ENCODE measurements at regions not wholly inside any gene's neighbourhood (a gene's known extent, or its start where the extent isn't known, plus 50 kb on each side); places are given as distances from the start of the nearest gene placed in this dataset.

DNA sequence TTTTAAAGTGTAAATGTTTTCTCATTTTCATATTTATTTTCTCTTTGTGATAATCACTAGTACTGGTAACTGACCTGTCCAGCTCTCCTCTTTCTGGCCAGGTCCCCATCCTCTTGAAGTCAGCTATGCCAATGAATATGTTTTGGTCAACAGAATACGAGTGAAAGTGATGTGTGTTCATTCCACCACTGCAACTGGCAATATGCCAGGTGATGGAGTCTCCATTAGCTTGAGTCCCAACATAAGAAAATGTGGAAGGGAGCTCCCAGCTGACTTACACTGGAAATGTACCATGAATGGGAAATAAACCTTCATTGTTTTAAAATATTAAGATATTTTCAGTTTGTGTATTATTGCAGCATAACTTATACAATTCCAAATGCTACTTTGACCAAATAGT, 75.8 kb downstream of the CCDC34 start:
- no peak for DNase-seq (ENCODE audit: low read depth in 4 of 4, low spot score in 3 of 4)

DNA sequence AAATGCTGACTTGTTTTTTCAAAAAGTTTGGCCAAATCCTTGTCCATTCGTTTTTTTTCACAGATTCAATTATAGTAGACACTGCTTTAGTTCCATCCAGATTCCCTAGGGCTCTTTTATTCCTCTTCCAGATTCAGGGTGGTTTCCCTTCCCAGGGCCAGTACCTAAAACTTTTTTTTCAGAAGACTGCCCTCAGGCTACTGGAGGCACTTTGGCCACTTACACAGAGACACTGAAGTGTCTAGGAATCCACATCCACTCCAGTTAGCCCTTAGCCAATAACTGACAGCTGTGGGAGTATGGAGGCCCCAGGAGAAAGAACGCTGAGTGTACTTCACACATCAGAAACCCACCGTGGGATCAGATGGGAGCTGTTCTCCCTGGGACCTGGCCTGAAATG, 77.3 kb downstream of the CCDC34 start:
- no peak for DNase-seq (ENCODE audit: low read depth in 4 of 4, low spot score in 3 of 4)

DNA sequence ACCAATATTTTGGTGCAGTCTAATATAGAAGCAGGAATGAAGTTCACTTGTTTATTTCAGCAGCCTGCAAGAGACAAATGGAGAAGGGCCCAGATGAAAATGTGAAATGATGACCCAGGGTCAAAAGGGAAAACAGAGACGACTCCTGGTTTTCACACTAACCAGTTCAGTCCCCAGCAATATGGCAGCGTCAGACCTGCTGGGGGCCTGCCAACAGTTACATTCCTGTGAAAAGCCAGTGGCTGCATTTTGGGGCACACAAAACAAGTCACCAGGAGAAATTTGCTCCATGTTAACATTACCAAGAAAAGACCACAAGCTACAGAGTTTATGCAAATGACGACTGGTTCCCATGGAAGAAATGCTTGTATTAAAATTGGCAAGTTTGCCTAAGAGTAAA, 80.2 kb downstream of the CCDC34 start:
- no peak for DNase-seq (ENCODE audit: low read depth in 4 of 4, low spot score in 3 of 4)

DNA sequence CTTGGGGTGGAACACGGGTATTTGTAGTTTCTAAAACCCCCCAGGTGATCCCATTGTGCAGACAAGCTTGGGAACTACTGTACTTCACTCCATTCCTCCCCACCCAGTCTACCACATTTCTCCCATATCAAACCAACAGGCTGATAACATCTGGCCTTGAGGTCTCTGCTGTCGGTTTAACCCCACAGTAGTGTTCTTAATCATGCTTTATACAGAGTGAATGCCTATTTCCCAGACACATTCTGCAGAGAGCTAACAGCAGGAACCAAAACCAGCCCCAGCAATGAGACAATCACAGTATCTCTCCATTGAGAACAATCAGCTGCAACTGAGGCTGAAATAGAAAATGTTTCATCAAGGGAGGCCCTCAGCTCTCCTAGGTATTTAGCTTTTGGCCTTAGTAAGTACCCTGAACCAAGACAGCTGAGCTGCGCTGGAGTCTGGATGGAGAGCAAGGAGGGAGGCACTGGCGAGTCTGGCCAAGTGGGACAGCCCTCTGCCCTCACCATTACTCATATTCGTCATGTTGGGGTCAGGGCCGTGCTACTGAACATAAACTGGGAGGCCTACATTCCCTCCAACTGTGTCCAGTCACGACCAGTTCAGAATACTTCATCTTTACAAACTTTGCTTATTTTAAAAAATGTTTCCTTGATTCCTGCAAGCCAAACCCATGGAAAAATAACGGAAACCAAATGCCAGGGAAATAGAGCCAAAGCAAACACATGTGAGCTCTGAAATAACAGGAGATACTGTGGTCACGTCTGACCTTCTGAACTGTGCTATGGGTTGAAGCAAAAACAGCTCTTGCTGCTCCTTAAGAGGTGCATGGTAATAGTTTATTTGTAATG, 81.0 kb downstream of the CCDC34 start:
- DNase-seq (ENCODE audit: low read depth in 4 of 4, low spot score in 3 of 4) = peak; percentile 54 to 61 (median 56)

DNA sequence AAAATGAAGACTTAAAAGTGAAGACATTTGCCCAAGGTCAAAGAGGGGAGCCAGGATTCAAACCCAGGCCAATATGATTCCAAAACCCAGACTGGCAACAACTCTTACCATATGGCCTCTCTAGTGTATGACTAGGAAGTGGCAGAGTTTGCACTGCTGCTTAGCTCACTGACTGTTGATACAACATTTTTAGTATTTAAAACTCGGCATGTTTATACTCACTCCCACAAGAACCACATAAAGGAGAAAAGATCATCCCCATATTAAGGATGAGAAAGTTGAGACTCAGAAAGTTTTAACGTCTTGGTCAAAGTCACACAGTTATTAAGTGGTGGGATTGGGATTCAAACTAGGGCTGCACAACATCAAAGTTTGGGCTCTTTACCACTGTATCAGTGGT, 81.7 kb downstream of the CCDC34 start:
- no peak for DNase-seq (ENCODE audit: low read depth in 4 of 4, low spot score in 3 of 4)

DNA sequence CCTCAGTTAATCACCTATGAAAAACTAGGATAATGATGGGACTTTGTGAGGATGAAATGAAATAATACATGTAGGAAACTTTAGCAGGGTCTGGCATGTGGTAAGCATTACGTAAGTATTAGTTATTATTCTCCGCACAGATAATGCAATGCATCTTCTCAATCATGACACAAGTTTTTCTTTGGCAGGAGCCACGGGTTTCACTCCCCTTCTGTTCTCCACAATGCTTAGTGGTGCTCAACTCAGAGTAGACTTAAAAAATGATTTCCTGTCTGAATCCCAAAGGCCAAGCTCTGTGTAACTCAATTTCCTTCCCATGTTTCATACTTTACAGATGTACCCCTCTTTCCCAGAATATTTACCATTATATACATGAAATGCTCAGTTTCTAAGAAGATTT, 82.9 kb downstream of the CCDC34 start:
- DNase-seq (ENCODE audit: low read depth in 4 of 4, low spot score in 3 of 4) = no peak

DNA sequence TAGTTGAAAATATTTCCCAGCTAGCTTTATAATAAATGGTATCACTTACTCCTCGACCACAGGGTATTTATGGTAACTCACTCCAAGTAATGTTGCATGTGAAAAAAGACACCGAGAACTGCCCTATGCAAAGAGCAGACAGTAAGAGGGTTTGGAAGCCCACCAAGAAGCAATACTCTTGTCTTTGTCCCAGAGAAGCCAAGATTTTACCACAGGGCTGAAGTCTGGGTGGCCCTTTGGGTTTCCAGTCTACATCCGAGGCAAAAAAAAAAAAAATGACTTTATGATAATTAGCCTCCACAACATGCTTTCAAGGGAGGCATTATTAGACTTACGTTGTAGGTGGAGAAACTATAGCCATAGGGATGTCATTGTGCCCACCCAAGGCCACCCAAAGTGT, 83.6 kb downstream of the CCDC34 start:
- no peak for DNase-seq (ENCODE audit: low read depth in 4 of 4, low spot score in 3 of 4)

DNA sequence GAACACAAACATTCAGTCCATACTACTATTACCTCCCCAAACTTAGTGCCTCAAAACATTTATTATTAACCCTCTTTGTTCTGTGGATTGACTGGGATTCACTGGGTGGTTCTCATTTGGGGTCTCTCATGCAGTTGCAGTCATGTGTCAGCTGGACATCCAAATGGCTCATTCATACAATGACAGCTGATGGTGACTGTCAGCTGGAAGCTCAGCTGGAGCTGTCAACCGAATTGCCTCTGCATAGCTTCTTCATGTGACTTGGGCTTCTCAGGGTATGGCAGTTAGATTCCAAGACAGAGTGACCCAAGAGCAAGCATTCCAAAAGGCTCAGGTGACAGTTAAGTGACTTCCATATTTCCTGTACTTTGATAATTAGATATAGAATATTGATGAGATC, 85.2 kb downstream of the CCDC34 start:
- no peak for DNase-seq (ENCODE audit: low read depth in 4 of 4, low spot score in 3 of 4)

DNA sequence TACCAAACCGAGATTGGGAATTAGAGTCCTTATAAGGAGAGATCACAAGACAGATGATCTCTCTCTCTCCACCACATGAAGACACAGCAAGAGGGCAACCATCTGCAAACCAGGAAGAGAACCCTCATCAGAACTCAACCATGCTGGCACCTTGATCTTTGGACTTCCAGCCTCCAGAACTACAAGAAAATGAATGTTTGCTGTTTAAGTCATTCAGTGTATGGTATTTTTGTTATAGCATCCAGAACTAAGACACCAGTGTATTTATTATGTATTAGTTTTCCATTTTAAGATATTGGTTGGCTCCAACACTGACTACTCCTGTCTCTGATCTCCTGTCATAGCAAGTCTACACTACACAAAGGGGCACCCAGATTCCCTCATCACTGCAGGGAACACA, 86.9 kb downstream of the CCDC34 start:
- DNase-seq (ENCODE audit: low read depth in 4 of 4, low spot score in 3 of 4) = no peak

DNA sequence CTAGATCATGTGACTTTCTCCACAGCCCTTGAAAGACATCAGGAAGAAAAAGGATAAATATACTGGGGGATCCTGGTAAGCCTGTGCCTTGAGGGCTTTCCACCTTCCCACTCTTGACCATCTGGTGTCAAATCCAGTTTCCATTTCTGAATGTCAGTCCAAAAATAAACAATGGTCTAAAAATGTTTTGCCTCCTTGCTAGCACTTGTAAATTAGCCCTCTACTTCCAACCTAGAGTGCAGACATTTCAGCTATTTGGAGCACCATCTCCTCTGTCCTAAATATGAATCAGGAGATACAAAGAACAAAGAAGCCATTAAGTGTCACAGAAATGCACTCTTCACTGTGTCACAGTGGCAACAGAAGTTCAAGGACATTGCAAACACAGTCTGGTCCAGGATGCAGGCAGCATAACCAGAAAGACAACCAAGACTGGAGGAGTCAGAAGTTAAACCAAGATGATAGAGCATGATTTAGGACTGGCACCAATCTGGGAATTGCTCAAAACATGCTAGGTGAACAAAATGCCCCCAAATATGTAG, 88.1 kb downstream of the CCDC34 start:
- DNase-seq (ENCODE audit: low read depth in 4 of 4, low spot score in 3 of 4) = no peak

DNA sequence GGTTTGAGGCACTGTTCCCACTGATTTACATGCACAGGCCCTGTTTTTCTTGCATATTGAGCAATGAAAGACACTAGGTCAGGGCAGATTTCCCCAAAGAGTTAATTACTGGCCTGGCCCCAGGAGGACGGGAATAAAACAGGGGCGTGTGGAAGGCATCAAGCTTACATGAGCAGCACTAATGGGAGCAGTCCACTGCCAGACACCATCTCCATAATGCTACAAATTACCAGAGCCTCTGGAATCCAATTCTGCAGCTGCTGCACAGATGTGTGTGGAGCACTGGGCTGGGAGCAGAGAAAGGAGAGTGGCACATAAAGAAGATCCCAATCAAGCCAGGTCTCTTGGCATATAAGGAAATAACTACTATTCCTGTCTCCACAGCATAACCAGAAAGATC, 96.9 kb downstream of the CCDC34 start:
- DNase-seq (ENCODE audit: low read depth in 4 of 4, low spot score in 3 of 4) = no peak

DNA sequence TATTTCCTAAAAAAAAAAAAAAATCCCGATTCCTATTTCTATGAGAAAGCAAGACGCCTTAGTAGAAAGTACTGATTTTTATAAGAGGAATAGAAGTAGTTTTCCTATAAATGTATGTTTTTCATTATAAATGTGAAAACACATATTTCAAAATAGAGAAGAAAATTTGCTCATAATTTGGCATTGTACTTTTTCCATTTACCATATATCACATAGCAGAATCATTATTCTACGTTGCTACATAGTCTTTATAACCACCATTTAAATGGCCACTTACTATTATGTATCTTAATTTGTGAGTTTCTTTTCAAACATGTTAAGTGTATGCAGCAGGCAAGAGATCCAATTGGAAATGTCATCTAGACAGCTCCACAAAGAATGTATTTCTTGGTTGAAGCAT, 99.0 kb downstream of the CCDC34 start:
- DNase-seq (ENCODE audit: low read depth in 4 of 4, low spot score in 3 of 4) = no peak

DNA sequence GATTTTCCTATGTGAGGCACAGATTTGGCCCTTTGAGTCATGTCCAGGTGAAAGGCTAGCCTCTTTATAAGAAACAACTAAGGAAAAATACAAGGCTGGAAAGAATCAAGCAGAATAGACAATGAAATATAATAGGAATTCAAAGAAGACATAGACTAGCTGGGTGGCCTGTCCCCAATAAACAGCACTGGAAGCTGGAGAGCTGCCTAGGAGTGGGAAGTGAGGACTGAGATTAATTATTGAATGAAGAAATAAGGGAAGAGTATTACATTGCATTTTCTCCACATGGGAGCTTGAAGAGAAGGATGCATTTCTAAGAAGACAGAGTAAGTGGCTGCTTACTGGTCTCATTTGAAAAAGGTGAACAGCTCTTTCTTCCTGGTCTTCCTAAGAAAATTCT, 100.0 kb downstream of the CCDC34 start:
- DNase-seq (ENCODE audit: low read depth in 4 of 4, low spot score in 3 of 4) = no peak

DNA sequence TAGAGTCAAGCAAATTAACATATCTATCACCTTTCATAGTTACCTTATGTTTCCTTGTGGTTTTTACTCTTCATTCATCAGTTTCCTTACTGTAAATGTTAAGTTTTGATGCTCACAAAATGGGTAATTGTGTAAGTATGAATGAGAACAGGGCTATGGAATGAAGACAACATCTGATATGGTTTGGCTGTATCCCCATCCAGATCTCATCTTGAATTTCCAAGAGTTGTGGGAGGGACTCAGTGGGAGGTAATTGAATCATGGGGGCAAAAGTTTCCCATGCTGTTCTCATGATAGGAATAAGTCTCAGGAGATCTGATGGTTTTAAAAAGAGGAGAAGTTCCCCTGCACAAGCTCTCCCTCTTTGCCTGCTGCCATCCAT, 107.6 kb downstream of the CCDC34 start:
- DNase-seq (ENCODE audit: low read depth in 4 of 4, low spot score in 3 of 4) = no peak

DNA sequence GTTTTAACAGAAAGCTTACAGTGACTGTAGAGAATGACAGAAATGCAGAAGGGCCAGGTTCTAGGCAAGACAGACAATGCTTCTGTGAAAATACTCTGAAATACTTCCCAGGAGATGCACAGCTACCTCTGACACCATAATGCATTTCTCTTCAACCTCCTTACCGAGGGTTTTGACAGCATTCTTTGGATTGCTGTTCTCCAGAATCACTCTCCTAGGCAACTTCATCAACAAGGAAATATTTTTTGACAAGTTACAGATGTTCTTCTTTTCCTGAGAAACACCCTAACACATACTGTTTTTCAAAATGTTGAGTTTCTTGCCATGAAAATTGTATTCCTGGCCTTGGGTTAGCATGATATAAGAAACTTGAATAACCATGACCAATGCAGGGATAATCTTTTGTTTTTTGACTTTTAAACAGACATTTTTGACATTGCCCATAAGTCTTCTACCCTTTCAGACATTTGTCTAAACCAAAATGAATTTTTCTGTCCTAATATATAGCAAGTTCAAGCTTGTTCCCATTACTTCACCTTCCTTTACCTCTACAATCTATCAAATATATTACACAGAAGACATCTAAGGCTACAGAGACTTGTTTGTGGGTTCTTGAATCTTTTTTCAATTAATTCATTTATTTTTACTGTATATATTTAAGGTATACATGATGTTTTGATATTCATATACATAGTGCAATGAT, 108.1 kb downstream of the CCDC34 start:
- DNase-seq (ENCODE audit: low read depth in 4 of 4, low spot score in 3 of 4) = no peak

DNA sequence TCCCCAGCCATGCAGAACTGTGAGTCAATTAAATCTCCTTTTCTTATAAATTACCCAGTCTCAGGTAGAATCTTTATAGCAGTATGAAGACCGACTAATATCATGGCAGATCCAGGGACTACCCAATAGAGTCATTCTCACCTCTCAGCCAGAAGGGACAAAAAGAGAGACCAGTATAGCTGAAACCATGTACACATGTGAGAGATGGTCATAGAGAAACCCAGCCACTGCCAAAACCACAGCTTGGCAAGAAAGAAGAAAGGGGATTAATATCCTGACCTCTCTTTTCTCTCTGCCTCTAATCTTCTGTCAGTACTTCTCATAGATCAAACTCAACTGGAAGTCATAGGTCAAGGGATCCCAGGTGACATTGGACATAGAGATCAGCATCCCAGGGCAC, 109.8 kb downstream of the CCDC34 start:
- no peak for DNase-seq (ENCODE audit: low read depth in 4 of 4, low spot score in 3 of 4)

DNA sequence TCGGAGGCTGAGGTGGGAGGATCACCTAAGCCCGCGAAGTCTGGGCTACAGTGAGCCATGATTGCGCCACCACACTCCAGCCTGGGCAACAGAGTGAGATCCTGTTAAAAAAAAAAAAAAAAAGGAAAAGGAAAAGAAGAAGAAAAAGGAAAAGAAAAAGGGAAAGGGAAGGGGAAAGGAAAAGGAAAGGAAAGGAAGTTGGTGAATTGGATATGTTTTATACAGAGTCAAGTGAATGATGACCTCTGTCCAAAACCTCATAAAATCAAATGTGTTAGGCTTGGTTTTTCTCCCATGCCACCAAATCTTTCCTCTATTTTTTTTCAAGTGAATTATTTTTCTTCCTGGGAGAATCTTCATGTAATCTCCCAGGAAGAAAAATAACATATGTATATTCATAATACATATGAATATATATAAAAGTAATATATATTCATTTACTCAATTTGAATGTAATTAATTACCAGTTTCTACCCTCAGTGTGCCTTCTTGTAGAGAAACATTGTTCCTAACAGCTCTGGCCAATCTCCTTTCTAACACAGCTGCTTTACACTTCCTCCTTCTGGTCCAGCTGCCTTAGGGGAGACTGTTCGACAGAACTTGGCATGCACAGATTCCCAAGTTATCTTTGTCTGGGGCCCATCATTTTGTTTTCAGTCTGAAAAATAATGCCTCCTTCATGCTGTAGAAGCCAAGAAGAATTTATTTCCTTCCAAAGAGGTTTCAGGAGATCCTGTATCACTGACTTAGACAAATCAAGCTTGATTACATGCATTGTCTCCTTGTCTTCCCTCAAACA, 111.9 kb downstream of the CCDC34 start:
- DNase-seq (ENCODE audit: low read depth in 4 of 4, low spot score in 3 of 4) = no peak

DNA sequence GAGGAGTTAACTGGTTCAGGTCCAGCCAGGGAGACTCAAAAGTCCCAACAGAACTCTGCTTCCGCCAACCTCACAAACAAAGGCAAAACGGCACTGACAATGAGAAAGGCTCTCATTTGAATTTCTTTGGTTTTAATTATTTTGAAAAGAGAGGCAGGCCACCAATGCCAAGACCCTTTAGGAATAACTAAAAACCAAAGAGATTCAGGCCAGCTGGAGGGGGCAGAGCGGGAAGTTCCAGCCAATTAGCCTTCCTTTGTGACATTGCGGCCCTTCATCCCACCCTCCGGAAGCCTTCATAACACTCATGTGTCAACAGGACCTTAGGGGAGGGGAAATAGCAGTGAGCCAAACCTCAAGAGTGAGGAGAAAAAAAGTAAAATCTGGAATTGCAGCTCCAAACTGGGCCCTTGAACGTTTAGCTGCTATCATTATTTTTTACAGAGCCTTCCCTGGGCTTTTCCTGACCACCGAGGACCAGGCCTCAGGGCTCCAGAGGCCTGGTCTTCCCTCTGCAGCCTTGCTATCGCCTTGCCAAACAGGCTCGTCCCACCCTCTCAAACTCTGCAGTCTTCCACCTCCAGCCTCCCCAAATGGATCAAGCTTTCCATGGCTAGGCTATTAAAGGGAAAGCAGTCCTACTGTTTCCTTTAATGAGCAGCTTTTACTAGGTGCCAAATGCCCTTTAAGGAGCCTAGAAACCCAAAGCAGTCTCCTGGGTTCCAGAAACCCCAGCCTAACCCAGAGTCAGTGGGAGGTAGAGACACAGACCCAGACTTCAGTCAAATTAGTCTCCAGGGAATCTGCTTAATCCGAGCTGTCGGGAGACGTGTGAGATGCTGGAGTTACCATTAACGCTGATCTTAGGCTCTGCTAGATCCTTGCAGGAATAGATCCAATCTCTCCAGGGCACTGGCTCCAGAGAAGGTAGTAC, 114.2 kb downstream of the CCDC34 start:
- DNase-seq (ENCODE audit: low read depth in 4 of 4, low spot score in 3 of 4) = no peak

DNA sequence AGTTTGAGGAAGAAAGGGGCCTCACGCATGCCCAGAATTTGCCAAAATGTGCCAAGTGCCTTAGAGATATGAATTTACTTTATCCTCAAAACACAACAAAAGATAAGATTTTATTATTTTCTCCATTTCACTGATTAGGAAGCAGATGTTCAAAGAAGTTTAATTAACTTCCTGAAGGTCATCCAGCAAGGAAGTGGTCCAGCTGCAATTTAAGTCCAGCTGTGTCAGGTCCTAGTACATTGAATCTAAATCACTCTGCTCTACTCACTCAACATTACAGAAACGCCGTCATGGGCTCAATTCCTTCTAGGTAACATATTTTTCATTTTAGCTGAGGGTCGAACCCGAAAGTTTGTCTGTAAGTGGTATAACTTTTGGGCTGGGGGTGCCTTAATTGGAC, 115.4 kb downstream of the CCDC34 start:
- no peak for DNase-seq (ENCODE audit: low read depth in 4 of 4, low spot score in 3 of 4)

DNA sequence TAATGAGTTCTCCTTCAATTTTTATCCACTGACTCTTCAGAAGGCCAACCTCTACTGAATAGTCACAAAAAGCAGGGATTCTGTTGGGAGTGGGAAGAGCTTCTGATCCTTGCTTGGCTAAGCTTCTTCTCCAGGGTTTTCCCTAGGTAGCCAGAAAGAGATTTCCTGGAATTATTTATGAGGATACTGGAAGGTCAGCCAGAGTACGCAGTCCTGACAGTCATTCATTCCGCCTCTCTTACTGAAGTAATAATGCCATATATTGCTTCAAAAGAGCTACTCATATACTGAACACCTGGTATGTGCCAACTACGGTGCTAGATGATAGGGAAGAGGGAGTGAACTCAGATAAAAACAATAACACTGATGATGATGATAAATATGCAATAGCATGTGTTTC, 116.1 kb downstream of the CCDC34 start:
- no peak for DNase-seq (ENCODE audit: low read depth in 4 of 4, low spot score in 3 of 4)

Data from right renal pelvis (tissue), 4 donors.